ENCODE measurements at regions not wholly inside any gene's neighbourhood (a gene's known extent, or its start where the extent isn't known, plus 50 kb on each side); places are given as distances from the start of the nearest gene placed in this dataset.

DNA sequence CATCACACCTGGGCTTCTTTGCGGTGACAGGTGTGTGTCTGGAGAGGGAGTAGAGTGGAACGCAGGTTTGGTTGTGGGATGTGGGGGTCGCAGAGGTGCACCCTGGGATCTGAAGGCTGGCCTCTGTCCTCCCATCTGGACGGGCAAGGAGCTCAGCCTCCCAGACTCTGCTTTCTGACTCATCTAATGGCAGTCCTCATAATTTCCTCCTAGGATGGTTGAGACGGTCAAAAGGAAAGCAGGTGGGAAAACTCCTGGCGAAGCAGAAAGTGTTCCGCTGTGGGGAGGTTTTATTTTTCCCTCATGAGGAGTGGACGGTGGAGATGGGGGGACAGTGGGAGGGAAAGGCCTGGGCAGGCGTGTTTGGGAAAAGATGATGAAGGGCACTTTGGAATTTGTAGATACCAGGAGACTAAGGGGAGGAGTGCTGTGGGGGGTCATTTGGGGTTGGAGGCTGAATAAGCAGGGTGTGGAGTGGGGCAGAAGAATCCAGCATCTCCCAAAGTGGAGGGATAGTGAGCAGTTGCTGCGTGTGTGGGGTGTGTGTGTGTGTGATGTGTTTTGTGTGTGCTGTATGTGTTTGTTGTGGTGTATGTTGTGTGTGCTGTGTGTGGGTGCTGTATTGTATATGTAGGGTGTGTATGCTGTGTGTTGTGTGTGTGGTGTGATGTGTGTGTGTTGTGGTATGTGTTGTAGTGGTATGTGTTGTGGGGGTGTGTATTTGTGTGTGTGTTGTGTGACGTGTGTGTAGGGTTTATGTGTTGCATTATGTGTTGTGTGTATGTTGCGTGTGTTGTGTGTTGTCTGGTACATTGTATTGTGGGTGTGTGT, 97.2 kb upstream of the PODXL start:
- Mint-ChIP-seq H3K4me3 (no peak overlapping the region), H3K9me3 (no peaks in the 10 kb centered on the region), H3K27ac (no peak overlapping the region), H3K36me3 (ENCODE audit: low read depth) (no peaks in the 10 kb centered on the region), H3K27me3 (ENCODE audit: low read depth) (peaks cover 3% of the 10 kb centered on the region), H3K4me1 (ENCODE audit: low read depth) (no peaks in the 10 kb centered on the region)
- intact Hi-C loops (cut with micrococcal nuclease) = loop anchor here (1.0 to 10.0 kb wide), 5 partner anchors 97 to 599 kb away; partner anchors contain the start of gene PODXL
- DNase-seq = no peak
- CTCF ChIA-PET = interaction anchor here (0.6 to 2.3 kb wide), 7 partner anchors 11 to 416 kb away, joined by 3 to 13 read pairs (median 4); no protein-coding TSS in a partner anchor

DNA sequence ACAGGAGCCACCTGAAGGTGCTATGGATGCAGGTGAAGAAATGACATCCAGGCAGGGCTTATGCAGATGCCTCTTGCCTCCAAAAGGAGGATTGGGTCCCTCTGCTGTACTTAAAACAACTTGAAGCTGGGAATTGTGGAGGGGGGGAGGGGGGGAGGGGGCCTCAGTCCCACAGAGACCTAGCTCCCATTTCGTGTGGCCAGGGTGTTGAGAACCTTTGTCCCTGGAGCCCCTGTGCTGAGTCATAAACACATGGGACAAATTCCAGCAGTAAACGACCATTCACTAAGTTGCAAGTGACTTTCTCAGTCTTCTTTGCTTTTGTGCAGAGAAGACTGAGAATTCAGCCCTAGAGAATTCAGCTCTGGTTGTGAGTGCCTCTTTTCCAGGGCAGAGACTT, 96.5 kb upstream of the PODXL start:
- Mint-ChIP-seq H3K4me3 (no peak overlapping the region), H3K27ac (no peak overlapping the region), H3K4me1 (ENCODE audit: low read depth) (no peaks in the 10 kb centered on the region), H3K27me3 (ENCODE audit: low read depth) (peaks cover 3% of the 10 kb centered on the region), H3K36me3 (ENCODE audit: low read depth) (no peaks in the 10 kb centered on the region), H3K9me3 (no peaks in the 10 kb centered on the region)
- no peak for DNase-seq
- CTCF ChIA-PET = interaction anchor here (0.6 kb wide), 1 partner anchor 44 kb away, joined by 4 read pairs; no protein-coding TSS in a partner anchor
- intact Hi-C loops (cut with micrococcal nuclease) = loop anchor here (10.0 kb wide), 1 partner anchor 598 kb away; no protein-coding TSS in a partner anchor

- Mint-ChIP-seq H3K27me3 (ENCODE audit: low read depth) (peaks cover 3% of the 10 kb centered on the region), H3K27ac (no peak overlapping the region), H3K4me3 (no peak overlapping the region), H3K4me1 (ENCODE audit: low read depth) (no peaks in the 10 kb centered on the region), H3K36me3 (ENCODE audit: low read depth) (no peaks in the 10 kb centered on the region), H3K9me3 (no peaks in the 10 kb centered on the region)
- CTCF ChIA-PET = no interaction called here
- no peak for DNase-seq
- intact Hi-C loops (cut with micrococcal nuclease) = loop anchor here (10.0 kb wide), 1 partner anchor 597 kb away; no protein-coding TSS in a partner anchor
Measured at GRCh38 chr7:131652194-131652593, 95.8 kb upstream of the PODXL start.

DNA sequence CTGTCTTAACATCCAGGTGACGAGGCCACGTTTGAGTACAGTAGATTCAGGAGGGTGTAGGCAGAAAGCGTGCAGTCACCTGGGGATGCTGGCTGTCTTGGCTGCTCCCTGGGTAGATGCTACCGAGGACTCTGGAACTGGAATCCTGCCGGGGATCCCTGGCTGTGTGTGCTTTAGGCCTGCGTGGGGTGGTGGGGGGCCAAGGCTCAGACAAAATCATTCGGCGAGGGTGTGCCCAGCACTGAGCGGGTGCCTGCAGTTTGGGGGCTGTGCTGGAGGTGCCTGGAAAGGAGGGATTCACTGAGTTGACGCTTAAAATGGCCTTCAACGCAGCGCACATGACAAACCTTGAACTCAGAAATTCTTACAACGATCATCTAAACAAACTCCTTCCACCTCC, 93.5 kb upstream of the PODXL start:
- CTCF ChIA-PET = interaction anchor here (0.6 kb wide), 1 partner anchor 66 kb away, joined by 3 read pairs; no protein-coding TSS in a partner anchor
- no peaks in the 10 kb centered on the region for H3K36me3 Mint-ChIP-seq (ENCODE audit: low read depth)
- H3K4me1 Mint-ChIP-seq (ENCODE audit: low read depth) = no peaks in the 10 kb centered on the region
- no peak overlapping the region for H3K27ac Mint-ChIP-seq
- H3K4me3 Mint-ChIP-seq = no peak overlapping the region
- intact Hi-C loops (cut with micrococcal nuclease) = loop anchor here (10.0 kb wide), 1 partner anchor 595 kb away; no protein-coding TSS in a partner anchor
- no peaks in the 10 kb centered on the region for H3K27me3 Mint-ChIP-seq (ENCODE audit: low read depth)
- no peak for DNase-seq
- no peaks in the 10 kb centered on the region for H3K9me3 Mint-ChIP-seq

- H3K27ac Mint-ChIP-seq = no peak overlapping the region
- H3K36me3 Mint-ChIP-seq (ENCODE audit: low read depth) = no peaks in the 10 kb centered on the region
- intact Hi-C loops (cut with micrococcal nuclease) = no loop called here
- H3K4me1 Mint-ChIP-seq (ENCODE audit: low read depth) = no peaks in the 10 kb centered on the region
- CTCF ChIA-PET = no interaction called here
- no peaks in the 10 kb centered on the region for H3K27me3 Mint-ChIP-seq (ENCODE audit: low read depth)
- H3K9me3 Mint-ChIP-seq = no peaks in the 10 kb centered on the region
- DNase-seq = no peak
- H3K4me3 Mint-ChIP-seq = no peak overlapping the region
Measured at GRCh38 chr7:131649003-131649541, 92.6 kb upstream of the PODXL start.

- DNase-seq = no peak
- Mint-ChIP-seq H3K4me1 (ENCODE audit: low read depth) (no peaks in the 10 kb centered on the region), H3K9me3 (no peaks in the 10 kb centered on the region), H3K4me3 (no peak overlapping the region), H3K36me3 (ENCODE audit: low read depth) (no peaks in the 10 kb centered on the region), H3K27ac (no peak overlapping the region), H3K27me3 (ENCODE audit: low read depth) (no peaks in the 10 kb centered on the region)
- intact Hi-C loops (cut with micrococcal nuclease) = no loop called here
- CTCF ChIA-PET = no interaction called here
Measured at GRCh38 chr7:131648491-131648890, 92.1 kb upstream of the PODXL start.

DNA sequence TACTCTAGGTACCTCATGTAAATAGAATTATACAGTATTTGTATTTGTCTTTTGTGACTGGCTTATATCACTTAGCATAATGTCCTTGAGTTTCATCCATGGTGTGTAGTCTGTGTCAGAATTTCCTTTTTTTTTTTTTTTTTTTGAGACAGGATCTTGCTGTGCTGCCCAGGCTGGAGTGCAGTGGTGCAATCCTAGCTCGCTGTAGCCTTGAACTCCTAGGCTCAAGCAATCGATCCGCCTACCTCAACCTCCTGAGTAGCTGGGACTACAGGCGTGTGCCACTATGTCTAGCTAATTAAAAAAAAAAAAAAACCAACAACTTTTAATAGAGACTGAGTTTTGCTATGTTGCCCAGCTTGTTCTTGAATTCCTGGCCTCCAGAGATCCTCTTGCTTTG, 89.8 kb upstream of the PODXL start:
- intact Hi-C loops (cut with micrococcal nuclease) = no loop called here
- no peaks in the 10 kb centered on the region for H3K36me3 Mint-ChIP-seq (ENCODE audit: low read depth)
- no peak overlapping the region for H3K27ac Mint-ChIP-seq
- H3K4me3 Mint-ChIP-seq = no peak overlapping the region
- DNase-seq = no peak
- CTCF ChIA-PET = interaction anchor here (1.0 kb wide), 1 partner anchor 168 kb away, joined by 3 read pairs; no protein-coding TSS in a partner anchor
- H3K4me1 Mint-ChIP-seq (ENCODE audit: low read depth) = no peaks in the 10 kb centered on the region
- no peaks in the 10 kb centered on the region for H3K27me3 Mint-ChIP-seq (ENCODE audit: low read depth)
- H3K9me3 Mint-ChIP-seq = no peaks in the 10 kb centered on the region

- intact Hi-C loops (cut with micrococcal nuclease) = no loop called here
- H3K4me1 Mint-ChIP-seq (ENCODE audit: low read depth) = no peaks in the 10 kb centered on the region
- CTCF ChIA-PET = interaction anchor here (1.4 kb wide), 1 partner anchor 12 kb away, joined by 4 read pairs; no protein-coding TSS in a partner anchor
- H3K4me3 Mint-ChIP-seq = no peak overlapping the region
- no peaks in the 10 kb centered on the region for H3K36me3 Mint-ChIP-seq (ENCODE audit: low read depth)
- no peaks in the 10 kb centered on the region for H3K9me3 Mint-ChIP-seq
- no peaks in the 10 kb centered on the region for H3K27me3 Mint-ChIP-seq (ENCODE audit: low read depth)
- DNase-seq = no peak
- H3K27ac Mint-ChIP-seq = no peak overlapping the region
Measured at GRCh38 chr7:131642429-131642828, 86.0 kb upstream of the PODXL start.

GRCh38 chr7:131640686-131641085, 84.3 kb upstream of the PODXL start:
- no peaks in the 10 kb centered on the region for H3K4me1 Mint-ChIP-seq (ENCODE audit: low read depth)
- H3K27ac Mint-ChIP-seq = no peak overlapping the region
- H3K9me3 Mint-ChIP-seq = no peaks in the 10 kb centered on the region
- no peaks in the 10 kb centered on the region for H3K27me3 Mint-ChIP-seq (ENCODE audit: low read depth)
- intact Hi-C loops (cut with micrococcal nuclease) = no loop called here
- no peaks in the 10 kb centered on the region for H3K36me3 Mint-ChIP-seq (ENCODE audit: low read depth)
- CTCF ChIA-PET = no interaction called here
- no peak for DNase-seq
- H3K4me3 Mint-ChIP-seq = no peak overlapping the region

DNA sequence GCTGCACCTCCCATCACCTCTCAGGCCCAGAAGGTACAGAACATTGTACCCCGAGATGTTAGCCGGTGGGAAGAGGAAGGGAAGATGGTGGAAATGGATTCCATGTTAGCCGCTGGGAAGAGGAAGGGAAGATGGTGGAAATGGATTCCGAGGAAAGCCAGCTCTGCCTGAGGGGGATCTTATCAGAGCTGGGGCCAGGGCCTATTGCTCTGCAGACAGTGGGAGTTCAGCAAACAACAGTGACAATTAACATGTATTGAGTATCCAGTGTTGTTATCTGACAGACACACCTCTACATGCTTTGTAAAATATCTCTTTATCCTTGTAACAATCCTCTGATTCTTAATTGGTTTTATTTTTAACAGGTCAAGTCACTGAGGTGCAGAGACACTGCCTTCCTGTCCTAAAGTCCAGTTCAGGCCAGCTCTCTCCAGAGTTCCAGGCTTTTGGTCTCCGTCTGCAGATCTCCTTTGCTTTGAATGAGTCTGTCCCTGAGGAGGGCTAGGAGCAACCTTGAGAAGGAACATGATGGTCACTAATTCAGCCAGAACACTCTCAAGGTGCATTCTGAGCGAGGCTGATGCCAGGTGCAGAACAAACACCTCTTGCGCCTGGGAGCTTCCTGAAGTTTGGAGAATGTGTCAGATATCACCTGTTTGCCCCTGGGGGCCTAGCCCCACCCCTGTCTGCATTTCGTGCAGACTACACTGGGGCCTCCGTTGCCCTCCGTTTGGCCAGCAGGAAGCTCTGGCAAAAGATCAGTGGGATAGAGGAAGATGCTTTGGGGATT, 82.4 kb upstream of the PODXL start:
- Mint-ChIP-seq H3K4me3 (no peak overlapping the region), H3K27ac (no peak overlapping the region), H3K4me1 (ENCODE audit: low read depth) (no peaks in the 10 kb centered on the region), H3K27me3 (ENCODE audit: low read depth) (no peaks in the 10 kb centered on the region), H3K36me3 (ENCODE audit: low read depth) (no peaks in the 10 kb centered on the region), H3K9me3 (no peaks in the 10 kb centered on the region)
- CTCF ChIA-PET = no interaction called here
- intact Hi-C loops (cut with micrococcal nuclease) = no loop called here
- DNase-seq = no peak

GRCh38 chr7:131637859-131638258, 81.4 kb upstream of the PODXL start:
- intact Hi-C loops (cut with micrococcal nuclease) = no loop called here
- CTCF ChIA-PET = no interaction called here
- no peaks in the 10 kb centered on the region for H3K9me3 Mint-ChIP-seq
- H3K27ac Mint-ChIP-seq = no peak overlapping the region
- H3K4me1 Mint-ChIP-seq (ENCODE audit: low read depth) = no peaks in the 10 kb centered on the region
- no peak for DNase-seq
- no peak overlapping the region for H3K4me3 Mint-ChIP-seq
- no peaks in the 10 kb centered on the region for H3K36me3 Mint-ChIP-seq (ENCODE audit: low read depth)
- H3K27me3 Mint-ChIP-seq (ENCODE audit: low read depth) = no peaks in the 10 kb centered on the region

GRCh38 chr7:131636092-131636491, 79.7 kb upstream of the PODXL start:
- intact Hi-C loops (cut with micrococcal nuclease) = no loop called here
- Mint-ChIP-seq H3K27me3 (ENCODE audit: low read depth) (no peaks in the 10 kb centered on the region), H3K36me3 (ENCODE audit: low read depth) (no peaks in the 10 kb centered on the region), H3K27ac (no peak overlapping the region), H3K9me3 (no peaks in the 10 kb centered on the region), H3K4me1 (ENCODE audit: low read depth) (no peaks in the 10 kb centered on the region), H3K4me3 (no peak overlapping the region)
- CTCF ChIA-PET = interaction anchor here (0.6 to 1.1 kb wide), 2 partner anchors 18 to 674 kb away, joined by 3 read pairs; no protein-coding TSS in a partner anchor
- no peak for DNase-seq

All from activated naive CD4-positive, alpha-beta T cell treated with anti-CD3 and anti-CD28 coated beads for 36 hours (primary cell).